CD4-positive, alpha-beta T cell treated with Interleukin-21 for 1 hour (primary cell): ENCODE measurements at regions not wholly inside any gene's neighbourhood (a gene's known extent, or its start where the extent isn't known, plus 50 kb on each side); places are given as distances from the start of the nearest gene placed in this dataset.
"Not testable (repeated sequence)": the region's sequence is repeated elsewhere in the genome, so short reads cannot be mapped to it uniquely, and the experiment has no call there.

Experiments
- DNase-seq: peaks from one replicate; pipeline ENCODE4 v3.0.0-alpha.2; 2020

DNA sequence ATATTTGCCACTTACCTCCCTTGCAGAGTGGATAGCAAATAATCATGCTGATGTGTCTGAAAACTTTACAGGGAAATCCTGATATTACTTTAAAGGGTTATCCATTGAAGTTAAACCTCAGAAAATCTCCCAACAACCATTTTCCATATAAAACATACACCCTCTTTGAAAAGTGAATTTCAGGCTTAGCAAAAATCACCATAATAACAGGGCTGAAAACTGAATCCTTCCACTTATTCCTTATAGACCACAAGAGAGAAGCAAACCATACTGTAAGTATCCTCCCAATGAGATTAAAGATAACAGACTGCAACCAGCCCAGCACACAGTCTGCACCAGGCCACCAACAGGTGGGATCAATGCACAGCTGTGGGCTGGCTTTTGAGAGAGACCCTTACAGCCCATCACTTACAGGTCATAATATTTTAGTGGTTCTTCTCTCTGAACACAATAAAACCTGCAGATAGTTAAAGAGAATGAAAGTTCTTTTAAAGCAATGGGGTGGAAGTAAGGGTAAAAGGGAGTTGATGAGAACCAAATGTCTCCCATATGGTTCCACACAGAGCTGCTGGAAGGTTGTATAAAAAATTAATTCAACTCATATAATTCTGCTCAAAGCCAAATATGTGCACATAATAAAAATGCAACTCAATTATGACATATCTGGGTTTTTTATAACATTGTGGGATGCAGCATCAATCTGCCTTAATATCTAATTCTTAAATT is 376.2 kb upstream of the GRAMD2B start:
- no peak for DNase-seq

DNA sequence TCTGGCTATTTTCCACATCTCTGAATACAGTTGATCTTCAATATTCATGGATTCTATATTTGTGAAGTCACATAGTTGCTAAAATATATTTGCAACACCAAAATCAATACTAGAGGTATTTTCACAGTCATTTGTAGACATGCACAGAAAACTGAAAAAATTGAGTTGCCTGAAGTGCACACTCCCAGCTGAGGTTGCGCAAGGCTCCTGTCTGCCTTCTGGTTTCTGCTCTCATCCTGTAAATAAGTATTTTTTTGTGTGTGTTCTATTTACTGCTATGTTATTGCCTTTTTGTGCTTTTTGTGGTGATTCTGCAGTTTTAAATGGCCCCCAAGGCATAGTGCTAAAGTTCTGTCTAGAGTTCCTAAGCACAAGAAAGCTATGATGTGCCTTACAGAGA is 371.1 kb upstream of the GRAMD2B start:
- no peak for DNase-seq

DNA sequence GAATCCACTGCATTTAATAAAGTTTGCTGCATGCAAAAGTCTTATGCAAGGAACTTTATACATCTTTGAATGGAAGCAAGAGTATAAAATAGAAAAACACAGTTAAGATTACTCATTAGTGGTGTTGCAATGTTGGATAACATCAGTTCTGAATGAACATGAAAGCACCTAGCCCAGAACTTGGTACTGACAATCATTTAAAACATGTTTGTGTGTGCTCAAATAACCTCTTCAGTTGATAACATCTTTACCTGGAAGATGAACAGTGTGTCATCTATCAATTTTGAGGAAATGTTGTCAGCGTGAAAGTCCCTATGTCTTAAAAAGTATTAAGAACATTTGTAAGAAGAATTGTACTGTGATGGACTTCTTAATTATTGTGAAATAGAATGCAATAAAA is 370.4 kb upstream of the GRAMD2B start:
- no peak for DNase-seq

DNA sequence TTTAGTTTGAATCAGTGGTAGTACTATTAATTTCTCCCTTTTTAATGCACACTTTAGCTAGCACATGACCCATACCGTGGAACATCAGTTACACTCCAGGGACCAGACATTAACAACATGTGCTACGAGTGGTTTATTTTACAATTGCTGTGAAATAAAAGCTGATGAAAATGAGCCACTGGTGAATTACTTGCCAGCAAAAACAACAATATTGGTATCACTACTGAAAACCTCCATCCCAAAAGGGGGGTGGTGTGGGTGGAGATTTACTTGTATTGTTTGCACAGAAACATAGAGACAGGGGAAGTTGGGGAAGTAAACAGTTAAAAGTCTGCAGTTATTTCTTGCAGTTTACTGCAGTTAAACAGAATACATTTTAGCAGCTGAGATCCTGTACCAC is 369.6 kb upstream of the GRAMD2B start:
- no peak for DNase-seq

DNA sequence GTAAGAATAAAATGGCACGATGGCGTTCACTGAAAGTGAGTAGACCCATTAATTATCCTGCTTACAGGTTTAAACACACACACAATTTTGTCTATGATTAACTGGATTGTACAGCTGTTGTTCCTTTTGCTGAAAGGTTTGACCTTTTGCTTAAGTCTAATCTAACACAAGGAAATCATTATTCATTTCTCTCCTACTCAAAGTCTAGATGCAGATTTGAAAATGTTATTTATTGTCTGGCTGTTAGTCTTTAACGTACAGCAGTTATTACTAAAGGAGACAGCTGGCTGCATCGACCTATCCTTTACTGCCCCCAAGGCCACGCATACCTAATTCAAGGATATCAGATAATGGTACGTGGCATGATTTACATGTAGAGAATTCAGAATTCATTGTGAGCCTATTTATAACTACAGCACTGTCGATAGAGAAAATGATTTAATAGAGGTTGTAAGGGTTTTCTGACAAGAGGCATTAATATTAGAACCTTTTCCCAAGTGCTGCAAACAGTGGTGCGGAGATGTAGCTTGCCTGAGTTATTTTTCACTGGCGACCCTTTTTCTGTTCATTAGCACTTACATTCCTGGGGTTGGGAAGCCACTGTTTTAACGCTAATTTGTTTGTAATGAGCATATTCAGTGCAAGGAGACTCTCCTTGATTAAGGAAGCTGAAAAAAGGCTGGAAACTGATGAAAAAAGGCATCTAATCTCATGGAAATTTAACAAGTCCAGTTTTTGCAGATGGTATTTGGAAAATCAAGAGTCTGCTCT is 368.4 kb upstream of the GRAMD2B start:
- no peak for DNase-seq

DNA sequence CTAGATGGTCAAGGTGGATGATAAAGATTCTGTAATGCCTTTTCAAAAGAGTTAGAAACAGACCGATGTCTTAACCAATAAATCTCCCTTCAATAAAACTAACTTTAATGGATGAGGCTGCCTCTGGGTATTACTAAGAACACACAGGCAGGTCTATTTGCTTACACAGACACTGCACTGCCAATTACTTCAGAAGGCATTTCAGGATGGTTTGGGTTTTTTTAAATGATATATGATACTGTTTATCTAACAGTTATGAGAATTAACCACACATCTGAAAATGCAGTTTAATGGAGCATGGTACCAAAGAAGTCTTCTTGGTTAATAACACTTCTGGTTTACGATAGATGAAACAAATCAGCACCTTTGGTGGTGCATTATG is 367.9 kb upstream of the GRAMD2B start:
- no peak for DNase-seq

DNA sequence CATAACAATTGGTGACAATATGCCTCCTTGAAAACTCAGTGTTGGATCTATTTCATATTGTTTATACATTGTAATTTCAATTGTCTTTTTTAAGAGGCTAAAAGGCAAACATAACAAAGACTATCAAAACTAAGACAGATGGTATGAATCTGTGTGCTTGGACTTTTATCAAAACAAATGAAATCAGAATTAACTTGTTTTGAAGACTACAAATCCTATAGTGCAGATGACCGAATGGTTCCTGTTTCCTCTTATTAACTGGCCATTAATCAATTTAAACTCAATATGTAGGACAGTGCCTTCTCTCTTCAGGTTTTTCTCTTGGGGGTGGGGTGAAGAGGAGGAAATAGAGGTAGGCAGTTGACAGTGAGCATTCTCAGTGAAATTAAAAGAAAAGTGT is 366.9 kb upstream of the GRAMD2B start:
- DNase-seq = no peak

DNA sequence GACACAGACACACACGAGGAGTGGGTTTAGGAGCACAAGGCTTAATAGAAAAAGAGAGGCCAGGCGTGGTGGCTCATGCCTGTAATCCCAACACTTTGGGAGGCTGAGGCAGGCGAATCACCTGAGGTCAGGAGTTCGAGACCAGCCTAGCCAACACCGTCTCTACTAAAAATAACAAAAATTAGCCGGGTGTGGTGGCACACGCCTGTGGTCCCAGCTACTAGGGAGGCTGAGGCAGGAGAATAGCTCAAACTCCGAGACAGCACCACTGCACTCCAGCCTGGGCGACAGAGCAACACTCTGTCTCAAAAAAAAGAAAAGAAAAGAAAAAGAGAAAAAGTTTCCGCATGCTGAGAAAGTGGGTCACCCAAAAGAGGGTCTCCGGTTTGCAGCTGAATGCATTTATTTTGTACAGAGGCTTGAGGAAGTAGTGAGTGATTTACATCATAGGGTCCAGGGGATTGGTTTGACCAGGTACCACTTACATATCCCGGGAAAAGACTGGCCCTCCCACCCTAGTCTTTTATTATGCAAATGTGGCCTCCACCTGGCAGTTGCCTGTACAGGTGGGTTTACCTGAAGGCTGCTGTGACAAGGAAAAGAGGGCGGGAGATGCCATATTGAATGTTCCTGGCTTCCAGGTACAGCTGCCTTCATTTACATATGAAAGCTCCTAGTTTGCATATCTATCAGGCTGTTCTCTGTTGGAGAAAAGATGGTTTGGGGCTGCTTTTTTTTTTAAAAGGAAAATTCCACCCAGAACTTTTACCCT is 366.2 kb upstream of the GRAMD2B start:
- no peak for DNase-seq

DNA sequence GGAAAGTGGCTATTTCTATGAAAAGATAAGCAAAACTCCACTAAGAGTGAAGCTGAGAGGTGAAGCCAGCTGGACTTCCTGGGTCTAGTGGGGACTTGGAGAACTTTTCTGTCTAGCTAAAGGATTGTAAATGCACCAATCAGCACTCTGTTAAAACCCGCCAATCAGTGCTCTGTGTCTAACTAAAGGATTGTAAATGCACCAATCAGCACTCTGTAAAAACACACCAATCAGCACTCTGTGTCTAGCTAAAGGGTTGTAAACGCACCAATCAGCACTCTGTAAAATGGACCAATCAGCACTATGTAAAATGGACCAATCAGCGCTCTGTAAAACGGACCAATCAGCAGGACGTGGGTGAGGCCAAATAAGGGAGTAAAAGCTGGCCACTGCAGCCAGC is 364.8 kb upstream of the GRAMD2B start:
- DNase-seq = not testable (repeated sequence)

DNA sequence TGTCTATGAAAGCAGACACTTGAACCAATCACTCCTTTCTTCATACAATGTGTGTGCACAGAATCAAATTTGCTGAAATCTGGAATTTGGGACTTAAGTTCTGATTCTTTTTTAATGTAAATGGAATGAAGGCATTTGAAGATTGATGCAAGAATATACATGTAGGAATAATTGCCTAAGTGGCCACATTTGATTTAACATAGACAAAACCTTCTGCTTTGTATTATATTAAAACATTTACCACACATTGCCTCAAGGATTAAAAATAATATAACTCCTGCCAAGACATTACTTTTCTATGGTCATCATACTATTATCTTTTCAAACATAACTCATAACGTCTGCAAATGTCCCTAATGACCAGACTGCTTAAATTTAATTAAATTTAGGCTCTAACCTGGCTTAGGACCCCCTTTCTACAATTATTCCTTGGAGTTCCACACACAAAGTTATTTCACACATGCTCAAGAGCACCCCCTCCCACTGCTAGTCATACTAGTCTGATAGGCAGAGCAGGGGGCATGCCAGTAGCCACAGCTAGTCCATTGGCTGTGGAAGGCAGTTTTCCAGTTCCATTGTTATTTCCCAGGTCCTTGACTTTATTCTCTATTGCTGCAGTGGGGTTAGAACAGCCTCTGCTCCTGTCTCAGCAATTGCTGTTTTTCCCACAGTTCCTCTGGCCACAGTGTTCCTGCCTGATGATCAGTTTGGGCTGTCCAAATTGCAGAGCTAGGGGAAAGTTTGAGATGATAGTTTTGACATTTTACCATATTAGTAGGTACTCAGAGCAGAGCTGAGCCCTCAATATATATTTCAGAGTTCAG is 360.6 kb upstream of the GRAMD2B start:
- no peak for DNase-seq

DNA sequence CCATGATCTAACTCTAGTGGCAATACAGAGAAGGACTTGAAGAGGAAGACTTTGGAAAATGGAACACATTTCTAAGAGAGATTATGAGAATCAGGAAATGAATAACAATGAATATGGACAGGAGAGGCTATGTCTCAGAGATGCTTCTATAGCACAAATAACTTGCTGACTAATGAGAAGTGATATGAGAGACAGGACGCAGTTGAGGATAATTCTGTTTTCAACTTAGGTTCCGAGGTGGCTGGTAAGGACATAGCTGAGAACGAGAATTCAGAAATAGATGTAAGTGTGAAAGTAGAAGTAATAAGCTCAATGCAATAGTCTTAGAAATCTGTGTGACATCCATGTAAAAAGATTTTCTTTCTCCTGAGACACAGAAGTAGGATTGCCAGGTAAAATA is 358.1 kb upstream of the GRAMD2B start:
- DNase-seq = no peak

DNA sequence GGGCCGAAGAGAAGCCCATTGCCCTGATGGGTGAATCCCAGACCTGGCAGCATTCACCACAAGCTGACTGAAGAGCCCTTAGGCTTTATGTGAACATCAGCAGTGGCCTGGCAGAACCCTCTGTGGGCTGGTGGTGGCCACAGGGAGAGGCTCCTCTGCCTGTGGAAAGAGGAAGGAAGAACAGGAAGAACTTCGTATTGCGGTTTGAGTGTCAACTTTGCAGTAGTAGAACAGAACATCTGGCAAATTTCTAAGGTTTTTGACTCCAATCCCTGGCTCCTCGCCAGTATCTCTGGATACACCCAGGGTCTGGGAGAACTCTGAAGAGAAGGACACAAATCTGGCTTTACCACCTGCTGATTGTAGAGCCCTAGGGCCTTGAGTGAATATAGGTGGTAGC is 356.4 kb upstream of the GRAMD2B start:
- DNase-seq = no peak

DNA sequence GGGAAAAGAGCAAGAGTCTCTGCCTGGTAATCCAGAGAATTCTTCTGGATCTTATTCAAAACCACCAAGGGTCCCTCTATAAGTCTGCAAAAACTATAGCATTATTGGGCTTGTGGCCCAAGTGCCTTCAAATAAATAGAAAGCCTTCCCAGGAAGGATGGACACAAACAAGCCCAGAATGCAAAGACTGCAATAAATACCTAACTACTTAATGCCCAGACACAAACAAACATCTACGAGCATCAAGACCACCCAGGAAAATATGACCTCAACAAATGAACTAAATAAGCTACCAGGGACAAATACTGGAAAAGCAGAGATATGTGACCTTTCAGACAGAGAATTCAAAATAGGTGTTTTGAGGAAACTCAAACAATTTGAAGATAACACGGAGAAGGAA is 355.8 kb upstream of the GRAMD2B start:
- DNase-seq = no peak

DNA sequence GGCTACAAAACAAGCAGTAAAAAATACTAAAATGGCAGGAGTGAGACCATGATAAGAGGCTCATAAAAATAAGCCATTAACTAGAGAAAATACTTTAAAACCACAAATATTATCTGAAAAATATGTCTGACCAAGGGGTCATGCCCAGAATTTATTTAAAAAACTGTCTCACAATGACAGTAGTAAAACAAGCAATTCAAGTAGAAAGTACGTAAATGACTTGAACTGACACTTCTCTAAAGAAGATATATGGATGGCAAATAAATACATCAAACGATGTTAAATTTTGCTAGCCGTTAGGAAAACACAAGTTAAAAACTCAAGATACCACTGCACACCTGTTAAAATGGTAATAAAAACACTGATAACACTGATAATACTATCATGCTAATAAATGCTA is 353.9 kb upstream of the GRAMD2B start:
- no peak for DNase-seq

DNA sequence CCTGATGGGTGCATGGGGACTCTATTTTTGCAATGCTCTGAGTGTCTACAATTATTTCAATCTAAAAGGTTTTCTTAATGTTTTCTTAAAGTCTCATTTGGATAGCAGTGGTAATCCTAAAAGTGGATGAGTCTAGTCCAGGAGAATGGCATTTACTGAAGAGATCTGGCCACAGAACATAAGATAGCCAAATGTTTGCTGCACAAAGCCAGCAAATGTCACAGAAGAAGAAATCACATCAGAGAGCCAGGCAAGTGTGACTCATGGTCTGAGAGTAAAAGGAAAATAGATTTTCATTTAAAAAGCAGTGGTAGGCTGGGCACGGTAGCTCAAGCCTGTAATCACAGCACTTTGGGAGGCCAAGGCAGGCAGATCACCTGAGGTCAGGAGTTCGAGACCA is 352.7 kb upstream of the GRAMD2B start:
- no peak for DNase-seq

DNA sequence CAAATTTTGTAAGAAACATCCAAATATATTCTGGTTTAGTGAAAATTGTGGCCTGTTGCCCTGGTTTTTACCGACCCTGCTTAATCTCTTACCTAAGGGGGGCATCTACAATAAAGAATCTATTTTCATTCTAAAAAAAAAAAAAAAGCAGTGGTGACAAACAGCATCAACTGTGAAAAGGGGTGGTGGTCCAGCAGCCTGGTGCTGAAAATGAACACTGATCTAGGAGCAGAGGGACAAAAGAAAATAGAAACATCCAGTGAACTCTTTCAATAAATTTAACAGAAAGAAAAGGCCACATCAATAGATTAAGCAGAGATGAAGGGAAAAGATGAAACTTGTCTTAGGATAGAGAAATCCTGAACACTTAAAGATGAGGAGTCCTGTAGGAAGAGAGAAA is 348.7 kb upstream of the GRAMD2B start:
- no peak for DNase-seq

DNA sequence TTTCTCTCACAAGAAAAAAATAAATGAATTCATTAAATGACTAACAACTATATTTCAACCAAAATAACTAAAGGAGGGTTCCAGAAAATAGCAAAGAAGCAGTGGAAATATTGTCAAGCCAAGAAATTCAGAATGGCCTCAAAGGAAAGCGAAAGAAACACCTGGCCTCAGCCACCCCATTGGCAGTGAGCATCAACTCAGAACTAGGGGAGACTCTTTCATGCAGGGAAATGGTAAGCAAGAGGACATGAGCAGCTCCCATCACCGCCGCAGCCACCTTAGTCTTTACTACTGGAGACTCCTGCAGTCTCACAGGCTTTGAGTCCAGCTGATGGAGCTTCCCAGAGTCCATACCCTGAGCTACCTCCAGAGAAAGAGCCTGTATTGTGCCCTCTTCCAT is 343.9 kb upstream of the GRAMD2B start:
- no peak for DNase-seq

DNA sequence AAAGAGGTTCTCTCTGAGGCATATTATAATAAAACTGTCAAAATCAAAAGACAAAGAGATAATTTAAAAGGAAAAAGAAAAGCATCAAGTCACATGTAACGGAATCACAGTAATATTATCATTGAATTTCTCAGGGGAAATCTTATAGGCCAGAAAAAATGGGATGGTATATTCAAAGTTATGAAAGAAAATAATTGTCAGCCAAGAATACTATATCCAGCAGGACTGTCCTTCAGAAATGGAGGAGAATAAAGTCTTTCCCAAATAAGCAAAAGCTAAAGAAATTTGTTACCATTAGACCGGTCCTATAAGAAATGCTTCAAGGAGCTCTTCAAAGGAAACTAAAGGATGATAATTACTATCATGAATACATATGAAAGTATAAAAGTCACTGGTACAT is 342.0 kb upstream of the GRAMD2B start:
- no peak for DNase-seq

DNA sequence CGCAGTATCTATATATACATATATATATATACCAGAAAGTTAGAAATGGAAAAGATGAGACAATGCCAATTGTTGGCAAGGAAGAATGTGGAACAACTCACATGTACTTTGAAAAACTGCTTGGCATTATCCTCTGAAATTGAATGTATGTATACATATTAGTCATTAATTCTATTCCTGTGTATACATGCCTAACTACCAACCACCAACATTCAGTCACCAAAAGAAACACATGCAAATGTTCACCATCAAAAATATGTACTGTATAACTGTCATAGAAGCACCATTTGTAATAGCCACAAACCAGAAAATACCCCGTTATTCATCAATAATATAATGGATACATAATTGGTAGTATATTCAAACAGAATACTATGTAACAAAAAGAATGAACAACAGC is 330.2 kb upstream of the GRAMD2B start:
- no peak for DNase-seq

DNA sequence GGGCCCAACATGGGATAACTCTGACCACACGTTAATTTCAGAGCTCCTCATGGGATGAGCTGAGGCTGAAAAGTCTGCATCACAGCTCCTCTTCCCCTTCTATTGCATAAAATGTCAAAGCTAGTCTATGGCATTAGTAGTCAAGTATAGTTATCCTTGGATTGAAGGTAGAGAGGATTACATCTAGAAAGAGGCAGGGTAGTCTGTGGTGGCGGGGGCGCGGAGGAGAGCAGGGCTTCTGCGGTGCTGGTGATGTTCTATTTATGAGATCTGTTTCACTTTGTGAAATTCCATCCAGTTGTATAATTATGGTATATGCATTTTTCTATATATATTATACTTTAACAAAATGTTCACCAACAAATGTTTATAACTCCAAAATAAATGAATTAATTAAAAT is 329.5 kb upstream of the GRAMD2B start:
- no peak for DNase-seq

DNA sequence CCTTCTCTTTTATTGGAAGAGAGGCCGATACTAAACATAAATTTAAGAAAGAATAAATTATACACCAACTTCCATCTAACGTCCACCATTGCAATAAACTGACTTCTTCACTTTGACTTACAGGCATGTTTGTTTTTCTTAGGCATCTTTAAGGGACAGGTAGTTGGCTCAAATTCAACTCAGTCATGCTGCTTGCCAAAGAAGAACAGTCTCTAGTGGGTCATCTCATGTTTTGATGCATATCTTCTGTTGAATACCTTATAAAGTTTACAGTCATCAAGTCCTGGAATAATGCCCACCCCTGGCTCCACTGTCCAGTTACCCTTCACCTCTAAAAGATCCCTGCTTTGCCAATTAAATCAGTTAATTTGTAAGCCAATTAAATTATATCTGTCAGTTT is 328.2 kb upstream of the GRAMD2B start:
- no peak for DNase-seq

DNA sequence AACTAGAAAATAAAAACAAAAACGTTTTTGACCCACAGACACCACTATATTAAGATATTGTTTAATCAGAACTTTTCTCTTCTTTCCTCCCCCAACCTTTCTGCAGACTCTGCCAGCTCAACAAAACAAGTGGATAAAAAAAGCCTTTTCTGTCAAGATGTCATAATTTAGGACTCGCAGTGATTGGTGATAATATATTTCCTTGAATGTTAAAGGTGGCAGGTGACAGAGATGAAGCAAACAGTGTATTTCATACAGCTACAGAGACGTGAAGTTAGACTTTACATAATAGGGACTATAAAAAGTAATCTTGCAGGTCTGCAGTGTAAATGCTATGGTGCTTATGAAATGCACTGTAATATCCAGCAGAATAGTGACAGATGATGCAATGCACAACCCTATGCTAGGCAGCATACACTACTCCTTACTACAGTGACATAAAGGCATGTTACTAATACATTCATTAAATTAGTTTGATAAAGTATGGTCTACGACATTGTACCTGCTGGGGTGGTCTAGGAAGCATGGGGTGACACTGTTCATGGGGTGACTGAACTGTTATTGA is 326.7 kb upstream of the GRAMD2B start:
- no peak for DNase-seq

DNA sequence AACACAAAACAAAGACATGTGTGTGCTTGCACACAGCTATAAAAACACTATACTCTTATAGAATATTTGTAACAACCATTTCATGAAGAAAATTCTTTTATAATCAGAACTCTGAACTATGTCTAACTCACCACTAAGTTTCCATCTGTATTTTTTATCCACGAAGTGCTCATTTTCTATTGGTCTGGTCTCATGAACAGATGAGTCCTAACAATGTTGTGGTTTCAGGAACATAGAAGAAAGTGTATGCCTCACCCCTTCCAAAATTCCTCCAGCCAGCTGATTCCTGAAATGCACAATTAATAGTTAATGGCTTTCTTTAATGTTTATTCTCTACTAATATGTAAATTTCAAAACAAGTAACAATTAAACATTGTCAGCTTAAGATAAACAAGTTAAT is 325.3 kb upstream of the GRAMD2B start:
- DNase-seq = no peak
